SIG-M5 (cell line): ENCODE measurements at regions not wholly inside any gene's neighbourhood (a gene's known extent, or its start where the extent isn't known, plus 50 kb on each side); places are given as distances from the start of the nearest gene placed in this dataset.
"Not testable (repeated sequence)": the region's sequence is repeated elsewhere in the genome, so short reads cannot be mapped to it uniquely, and the experiment has no call there.

Experiments used
- DNase-seq: peaks from one replicate; lab custom pipeline; 2025; lab: John Stamatoyannopoulos, UW

GRCh38 chr5:136621743-136622142, 256.4 kb upstream of the TRPC7 start:
- no peak for DNase-seq

- no peak for DNase-seq
Measured at GRCh38 chr5:136620621-136621020, 255.3 kb upstream of the TRPC7 start.

GRCh38 chr5:136620016-136620419, 254.7 kb upstream of the TRPC7 start:
- no peak for DNase-seq

- no peak for DNase-seq
Measured at GRCh38 chr5:136619556-136619955, 254.2 kb upstream of the TRPC7 start.

- no peak for DNase-seq
Measured at GRCh38 chr5:136615251-136616119, 250.1 kb upstream of the TRPC7 start.

GRCh38 chr5:136613230-136613629, 247.9 kb upstream of the TRPC7 start:
- DNase-seq: no peak

GRCh38 chr5:136605638-136606037, 240.3 kb upstream of the TRPC7 start:
- DNase-seq: no peak

GRCh38 chr5:136600306-136600705, 235.0 kb upstream of the TRPC7 start:
- no peak for DNase-seq

- DNase-seq: no peak
Measured at GRCh38 chr5:136598802-136599404, 233.6 kb upstream of the TRPC7 start.

GRCh38 chr5:136594416-136594815, 229.1 kb upstream of the TRPC7 start:
- no peak for DNase-seq

GRCh38 chr5:136590581-136590980, 225.2 kb upstream of the TRPC7 start:
- DNase-seq: no peak

GRCh38 chr5:136586196-136586595, 220.9 kb upstream of the TRPC7 start:
- no peak for DNase-seq

GRCh38 chr5:136584474-136584873, 219.1 kb upstream of the TRPC7 start:
- no peak for DNase-seq

- no peak for DNase-seq
Measured at GRCh38 chr5:136579238-136579637, 213.9 kb upstream of the TRPC7 start.

GRCh38 chr5:136569875-136570274, 204.5 kb upstream of the TRPC7 start:
- DNase-seq: not testable (repeated sequence)

GRCh38 chr5:136565457-136565856, 200.1 kb upstream of the TRPC7 start:
- not testable (repeated sequence) for DNase-seq

GRCh38 chr5:136565050-136565449, 199.7 kb upstream of the TRPC7 start:
- DNase-seq: not testable (repeated sequence)

- DNase-seq: not testable (repeated sequence)
Measured at GRCh38 chr5:136564431-136564830, 199.1 kb upstream of the TRPC7 start.

GRCh38 chr5:136563489-136563888, 198.1 kb upstream of the TRPC7 start:
- no peak for DNase-seq

GRCh38 chr5:136560126-136560525, 194.8 kb upstream of the TRPC7 start:
- no peak for DNase-seq

- no peak for DNase-seq
Measured at GRCh38 chr5:136559651-136560050, 194.3 kb upstream of the TRPC7 start.

- not testable (repeated sequence) for DNase-seq
Measured at GRCh38 chr5:136547096-136547495, 181.8 kb upstream of the TRPC7 start.

GRCh38 chr5:136546441-136546840, 181.1 kb upstream of the TRPC7 start:
- DNase-seq: not testable (repeated sequence)
